GM12874 (cell line): ENCODE measurements at regions not wholly inside any gene's neighbourhood (a gene's known extent, or its start where the extent isn't known, plus 50 kb on each side); places are given as distances from the start of the nearest gene placed in this dataset.

Experiments used
- CTCF ChIP-seq: IDR thresholded peaks from 2 replicates; pipeline ENCODE4 v1.5.1; 2011; ENCODE audit warnings: low read depth, mild to moderate bottlenecking, control low read depth, low read length, moderate library complexity; ENCODE audit not compliant: insufficient read depth

- TF ChIP-seq CTCF: no peak
These were observed 305.5 kb downstream of the FAT4 start for GRCh38 chr4:125620066-125620860.

- TF ChIP-seq CTCF: no peak
These were observed 310.2 kb downstream of the FAT4 start for GRCh38 chr4:125624951-125625350.

- TF ChIP-seq CTCF: no peak
These were observed 312.2 kb downstream of the FAT4 start for GRCh38 chr4:125626946-125627345.

GRCh38 chr4:125639182-125639621, 324.4 kb downstream of the FAT4 start:
- no peak for TF ChIP-seq CTCF

GRCh38 chr4:125641611-125642010, 326.9 kb downstream of the FAT4 start:
- no peak for TF ChIP-seq CTCF

GRCh38 chr4:125642645-125643044, 327.9 kb downstream of the FAT4 start:
- TF ChIP-seq CTCF: no peak

- TF ChIP-seq CTCF: no peak
These were observed 334.7 kb downstream of the FAT4 start for GRCh38 chr4:125649452-125649851.

GRCh38 chr4:125650557-125650956, 335.8 kb downstream of the FAT4 start:
- no peak for TF ChIP-seq CTCF
